CMK (cell line): ENCODE measurements at regions not wholly inside any gene's neighbourhood (a gene's known extent, or its start where the extent isn't known, plus 50 kb on each side); places are given as distances from the start of the nearest gene placed in this dataset.

Experiments used
- DNase-seq: peaks from one replicate; pipeline ENCODE4 v3.0.0-alpha.2; 2010; ENCODE audit warnings: low read depth

- no peak for DNase-seq
Observed at GRCh38 chr1:90134175-90134955, 139.5 kb downstream of the ZNF326 start.

- DNase-seq: no peak
Observed at GRCh38 chr1:90133133-90133532, 138.2 kb downstream of the ZNF326 start.

- no peak for DNase-seq
Observed at GRCh38 chr1:90132306-90132705, 137.4 kb downstream of the ZNF326 start.

GRCh38 chr1:90127288-90127953 lies 132.5 kb downstream of the ZNF326 start:
- DNase-seq: no peak

- no peak for DNase-seq
Observed at GRCh38 chr1:90126834-90127233, 131.9 kb downstream of the ZNF326 start.

GRCh38 chr1:90122654-90123340 lies 127.9 kb downstream of the ZNF326 start:
- no peak for DNase-seq

GRCh38 chr1:90114521-90115141 lies 119.7 kb downstream of the ZNF326 start:
- DNase-seq: peak; percentile 3

- no peak for DNase-seq
Observed at GRCh38 chr1:90107990-90108389, 113.1 kb downstream of the ZNF326 start.

GRCh38 chr1:90106311-90106710 lies 111.4 kb downstream of the ZNF326 start:
- no peak for DNase-seq

GRCh38 chr1:90104941-90105538 lies 110.1 kb downstream of the ZNF326 start:
- no peak for DNase-seq

- no peak for DNase-seq
Observed at GRCh38 chr1:90100566-90100965, 105.7 kb downstream of the ZNF326 start.

- no peak for DNase-seq
Observed at GRCh38 chr1:90092441-90092840, 97.5 kb downstream of the ZNF326 start.
